ENCODE measurements at regions not wholly inside any gene's neighbourhood (a gene's known extent, or its start where the extent isn't known, plus 50 kb on each side); places are given as distances from the start of the nearest gene placed in this dataset.

GRCh38 chr2:121972203-121972602 lies 216.8 kb downstream of the TSN start:
- Histone ChIP-seq H3K9me3 (no peaks in the 10 kb centered on the region), H3K36me3 (no peaks in the 10 kb centered on the region), H3K4me1 (ENCODE audit: control insufficient read depth in 1 of 2, low read depth in 2 of 2) (peaks cover 16 to 32% of the 10 kb centered on the region in 2 donors), H3K4me3 (no peak overlapping the region), H3K27me3 (replicated peaks; ENCODE audit: insufficient read depth) (no peaks in the 10 kb centered on the region), H3K27ac (no peak overlapping the region)
- no peak for TF ChIP-seq CTCF (IDR thresholded peaks at IDR 0.05)
- DNase-seq (ENCODE audit: low spot score): no peak
- no peak for ATAC-seq (ENCODE audit: insufficient number of reproducible peaks, low FRiP score, low read depth)

- Histone ChIP-seq H3K4me3 (peak overlapping the region; percentile 71), H3K9me3 (no peaks in the 10 kb centered on the region), H3K36me3 (no peaks in the 10 kb centered on the region), H3K27me3 (replicated peaks; ENCODE audit: insufficient read depth) (no peaks in the 10 kb centered on the region), H3K4me1 (ENCODE audit: control insufficient read depth in 1 of 2, low read depth in 2 of 2) (peaks cover 9 to 15% of the 10 kb centered on the region in 2 donors), H3K27ac (no peak overlapping the region)
- ATAC-seq (ENCODE audit: insufficient number of reproducible peaks, low FRiP score, low read depth) (no peak), DNase-seq (ENCODE audit: low spot score) (no peak)
- TF ChIP-seq CTCF (IDR thresholded peaks at IDR 0.05): peak; percentile 56
Observed at GRCh38 chr2:121974897-121975661, 219.6 kb downstream of the TSN start.

- Histone ChIP-seq H3K27me3 (replicated peaks; ENCODE audit: insufficient read depth) (no peaks in the 10 kb centered on the region), H3K27ac (no peak overlapping the region), H3K4me1 (ENCODE audit: control insufficient read depth in 1 of 2, low read depth in 2 of 2) (peaks cover 4 to 9% of the 10 kb centered on the region in 2 donors), H3K36me3 (no peaks in the 10 kb centered on the region), H3K9me3 (no peaks in the 10 kb centered on the region), H3K4me3 (no peak overlapping the region)
- no peak for ATAC-seq (ENCODE audit: insufficient number of reproducible peaks, low FRiP score, low read depth)
- no peak for TF ChIP-seq CTCF (IDR thresholded peaks at IDR 0.05)
- no peak for DNase-seq (ENCODE audit: low spot score)
Observed at GRCh38 chr2:121976926-121977325, 221.5 kb downstream of the TSN start.

- ATAC-seq (ENCODE audit: insufficient number of reproducible peaks, low FRiP score, low read depth) (no peak), DNase-seq (ENCODE audit: low spot score) (no peak)
- Histone ChIP-seq H3K4me1 (ENCODE audit: control insufficient read depth in 1 of 2, low read depth in 2 of 2) (peaks cover 4 to 9% of the 10 kb centered on the region in 2 donors), H3K36me3 (no peaks in the 10 kb centered on the region), H3K27ac (no peak overlapping the region), H3K4me3 (no peak overlapping the region), H3K27me3 (replicated peaks; ENCODE audit: insufficient read depth) (no peaks in the 10 kb centered on the region), H3K9me3 (no peaks in the 10 kb centered on the region)
- TF ChIP-seq CTCF (IDR thresholded peaks at IDR 0.05): no peak
Observed at GRCh38 chr2:121977326-121977725, 221.9 kb downstream of the TSN start.

- DNase-seq (ENCODE audit: low spot score): no peak
- Histone ChIP-seq H3K27me3 (replicated peaks; ENCODE audit: insufficient read depth) (no peaks in the 10 kb centered on the region), H3K36me3 (no peaks in the 10 kb centered on the region), H3K4me1 (ENCODE audit: control insufficient read depth in 1 of 2, low read depth in 2 of 2) (no peaks in the 10 kb centered on the region), H3K27ac (no peak overlapping the region), H3K4me3 (no peak overlapping the region), H3K9me3 (no peaks in the 10 kb centered on the region)
- no peak for ATAC-seq (ENCODE audit: insufficient number of reproducible peaks, low FRiP score, low read depth)
- TF ChIP-seq CTCF (IDR thresholded peaks at IDR 0.05): no peak
Observed at GRCh38 chr2:121992700-121993099, 237.2 kb downstream of the TSN start.
